ENCODE measurements at regions not wholly inside any gene's neighbourhood (a gene's known extent, or its start where the extent isn't known, plus 50 kb on each side); places are given as distances from the start of the nearest gene placed in this dataset.

DNA sequence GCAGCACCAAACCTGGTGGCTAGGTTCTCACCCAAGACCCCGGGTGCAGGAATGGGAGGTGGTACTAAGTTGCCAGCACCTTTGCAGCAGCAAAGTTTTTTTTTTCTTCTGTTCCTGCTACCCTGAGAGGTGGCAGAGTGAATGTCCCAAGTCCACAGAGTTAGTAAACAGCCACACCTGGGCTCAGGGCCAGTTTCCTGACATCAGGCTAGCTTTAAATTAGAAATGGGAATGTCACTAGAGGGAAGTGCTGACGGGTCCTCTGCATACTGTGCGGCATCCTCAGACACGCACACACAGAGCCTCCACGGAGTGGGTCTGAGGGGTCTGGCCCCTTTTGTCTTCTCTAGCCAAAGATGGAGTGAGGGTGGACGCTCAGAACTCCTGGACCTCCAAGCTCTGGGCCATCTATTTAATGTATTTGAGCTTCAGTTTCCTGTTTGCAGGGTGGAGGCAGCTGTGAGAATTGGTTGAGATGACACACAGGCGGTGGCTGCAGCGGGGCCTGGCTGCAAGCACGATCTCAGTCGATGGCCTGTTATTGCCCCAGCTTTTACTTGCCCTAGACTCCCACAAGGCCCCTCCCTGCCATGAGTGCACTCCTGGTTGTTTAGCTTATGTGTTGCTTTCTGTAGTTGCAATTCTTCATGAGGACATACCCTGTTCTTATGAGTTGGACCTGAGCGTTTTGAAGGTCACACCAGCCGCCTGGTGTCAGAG lies 751.4 kb upstream of the HS6ST1 start:
- Histone ChIP-seq H3K4me3 (ENCODE audit: extremely low read depth, insufficient read depth, low read length, poor library complexity, severe bottlenecking) (no peak overlapping the region), H3K9me3 (ENCODE audit: control insufficient read depth, low read length) (no peaks in the 10 kb centered on the region), H3K36me3 (ENCODE audit: control insufficient read depth, insufficient read depth, low read length) (no peaks in the 10 kb centered on the region), H3K27ac (ENCODE audit: low read depth, low read length, severe bottlenecking) (no peak overlapping the region), H3K4me1 (ENCODE audit: control insufficient read depth, insufficient read depth, low read length, poor library complexity, severe bottlenecking) (peaks cover 6% of the 10 kb centered on the region)
- WGBS, 2 experiments (ENCODE audit: insufficient coverage in 2 of 2): 93% methylated on average over 7 to 12 of the region's 12 CpGs

DNA sequence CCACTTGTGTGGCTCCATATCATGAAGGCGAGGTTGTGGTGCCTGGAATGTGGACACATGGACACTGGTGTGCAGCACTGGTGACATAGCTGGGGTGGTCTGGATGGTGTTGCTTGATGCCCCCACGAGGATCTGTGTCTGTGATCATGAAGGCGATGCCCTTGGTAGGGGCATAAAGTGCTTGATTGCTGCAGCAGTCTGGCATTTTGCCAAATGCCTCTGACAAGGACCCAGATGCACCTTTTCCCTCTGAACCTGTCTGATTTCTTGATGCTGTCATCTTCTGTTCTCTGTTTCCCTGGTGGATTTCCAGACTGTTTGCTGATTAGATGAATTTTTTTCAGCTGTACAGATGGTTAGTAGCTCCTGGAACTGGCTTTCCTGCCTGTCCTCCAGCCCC lies 752.0 kb upstream of the HS6ST1 start:
- no peak overlapping the region for H3K27ac ChIP-seq (ENCODE audit: low read depth, low read length, severe bottlenecking)
- peaks cover 6% of the 10 kb centered on the region for H3K4me1 ChIP-seq (ENCODE audit: control insufficient read depth, insufficient read depth, low read length, poor library complexity, severe bottlenecking)
- no peaks in the 10 kb centered on the region for H3K9me3 ChIP-seq (ENCODE audit: control insufficient read depth, low read length)
- H3K4me3 ChIP-seq (ENCODE audit: extremely low read depth, insufficient read depth, low read length, poor library complexity, severe bottlenecking): no peak overlapping the region
- H3K36me3 ChIP-seq (ENCODE audit: control insufficient read depth, insufficient read depth, low read length): no peaks in the 10 kb centered on the region
- WGBS, 2 experiments (ENCODE audit: insufficient coverage in 2 of 2): 88 to 96% methylated on average over 2 to 3 of the region's 3 CpGs

DNA sequence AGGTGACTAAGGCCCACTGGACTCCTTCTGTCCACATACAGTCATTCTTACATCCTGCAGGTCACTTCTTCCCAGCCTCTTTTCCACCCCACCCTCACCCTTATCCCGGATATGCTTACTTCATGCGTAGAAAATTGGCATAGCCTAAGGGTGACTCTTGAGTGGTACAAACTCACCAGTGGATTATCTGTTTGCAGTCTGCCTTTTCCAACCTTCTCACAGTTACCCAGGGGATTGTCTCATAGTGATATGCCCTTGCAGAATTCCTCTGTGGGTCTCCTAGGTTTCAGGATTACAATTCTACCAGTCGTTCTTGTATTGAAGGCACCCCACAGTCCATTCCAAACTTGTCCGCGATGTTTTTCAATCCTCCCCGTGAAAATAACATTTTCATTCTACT lies 752.9 kb upstream of the HS6ST1 start:
- 90 to 91% methylated on average over 4 to 5 of the region's 6 CpGs for WGBS, 2 experiments (ENCODE audit: insufficient coverage in 2 of 2)
- Histone ChIP-seq H3K4me3 (ENCODE audit: extremely low read depth, insufficient read depth, low read length, poor library complexity, severe bottlenecking) (no peak overlapping the region), H3K27ac (ENCODE audit: low read depth, low read length, severe bottlenecking) (no peak overlapping the region), H3K9me3 (ENCODE audit: control insufficient read depth, low read length) (no peaks in the 10 kb centered on the region), H3K36me3 (ENCODE audit: control insufficient read depth, insufficient read depth, low read length) (no peaks in the 10 kb centered on the region), H3K4me1 (ENCODE audit: control insufficient read depth, insufficient read depth, low read length, poor library complexity, severe bottlenecking) (peaks cover 6% of the 10 kb centered on the region)

DNA sequence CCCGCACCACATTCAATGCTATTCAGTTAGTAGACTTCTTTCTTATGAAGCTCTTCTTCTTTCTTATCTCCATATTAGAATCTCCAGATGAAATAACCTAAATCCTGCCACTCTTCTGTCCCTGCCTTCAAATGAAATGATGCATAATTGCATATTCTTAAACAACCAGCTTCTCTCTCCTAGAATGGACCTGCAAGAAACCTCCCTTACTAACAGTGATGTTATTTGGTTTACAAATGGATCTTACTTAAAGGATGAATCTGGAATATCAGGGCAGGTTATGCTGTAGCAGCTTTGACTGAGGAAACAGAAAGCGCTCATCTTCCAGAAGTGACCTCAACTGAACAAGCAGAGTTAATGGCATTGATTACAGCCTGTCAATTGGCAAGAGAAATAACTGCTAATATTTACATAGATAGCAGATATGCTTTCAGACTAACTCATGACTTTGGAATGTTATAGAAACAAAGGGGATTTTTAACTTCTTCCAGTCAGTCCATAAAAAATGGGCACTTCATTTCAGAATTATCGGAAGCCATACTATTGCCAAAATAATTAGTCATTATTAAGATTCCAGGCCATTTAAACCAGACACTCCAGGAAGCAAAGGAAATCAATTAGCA lies 755.7 kb upstream of the HS6ST1 start:
- H3K36me3 ChIP-seq (ENCODE audit: control insufficient read depth, insufficient read depth, low read length): no peaks in the 10 kb centered on the region
- no peaks in the 10 kb centered on the region for H3K9me3 ChIP-seq (ENCODE audit: control insufficient read depth, low read length)
- no peak overlapping the region for H3K4me3 ChIP-seq (ENCODE audit: extremely low read depth, insufficient read depth, low read length, poor library complexity, severe bottlenecking)
- H3K4me1 ChIP-seq (ENCODE audit: control insufficient read depth, insufficient read depth, low read length, poor library complexity, severe bottlenecking): peaks cover 6% of the 10 kb centered on the region
- no peak overlapping the region for H3K27ac ChIP-seq (ENCODE audit: low read depth, low read length, severe bottlenecking)
- WGBS, 2 experiments (ENCODE audit: insufficient coverage in 2 of 2): 91 to 92% methylated on average over 1 of the region's 3 CpGs

DNA sequence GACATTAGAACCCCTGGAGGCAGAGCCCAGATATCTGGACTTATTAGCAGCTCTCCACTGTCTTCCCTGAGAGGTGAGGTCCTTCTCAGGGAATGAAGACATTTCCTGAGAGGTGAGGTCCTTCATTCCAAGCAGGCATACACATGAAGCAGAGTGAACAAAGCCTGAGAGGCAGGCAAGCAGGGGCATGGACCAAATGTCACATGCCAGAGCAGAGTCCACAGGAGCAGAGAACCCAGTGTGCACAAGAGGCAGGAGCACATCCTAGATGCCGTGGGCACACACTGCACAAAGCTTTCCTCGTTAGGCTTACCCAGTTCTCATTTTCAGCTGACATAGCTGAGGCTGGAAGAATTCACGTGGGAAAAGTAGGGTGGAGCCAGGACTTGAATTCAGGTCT lies 759.9 kb upstream of the HS6ST1 start:
- Histone ChIP-seq H3K4me3 (ENCODE audit: extremely low read depth, insufficient read depth, low read length, poor library complexity, severe bottlenecking) (no peak overlapping the region), H3K27ac (ENCODE audit: low read depth, low read length, severe bottlenecking) (no peak overlapping the region), H3K9me3 (ENCODE audit: control insufficient read depth, low read length) (no peaks in the 10 kb centered on the region), H3K4me1 (ENCODE audit: control insufficient read depth, insufficient read depth, low read length, poor library complexity, severe bottlenecking) (peaks cover 6% of the 10 kb centered on the region), H3K36me3 (ENCODE audit: control insufficient read depth, insufficient read depth, low read length) (no peaks in the 10 kb centered on the region)
- WGBS, 2 experiments (ENCODE audit: insufficient coverage in 2 of 2): 94 to 95% methylated on average over 2 to 3 of the region's 3 CpGs

DNA sequence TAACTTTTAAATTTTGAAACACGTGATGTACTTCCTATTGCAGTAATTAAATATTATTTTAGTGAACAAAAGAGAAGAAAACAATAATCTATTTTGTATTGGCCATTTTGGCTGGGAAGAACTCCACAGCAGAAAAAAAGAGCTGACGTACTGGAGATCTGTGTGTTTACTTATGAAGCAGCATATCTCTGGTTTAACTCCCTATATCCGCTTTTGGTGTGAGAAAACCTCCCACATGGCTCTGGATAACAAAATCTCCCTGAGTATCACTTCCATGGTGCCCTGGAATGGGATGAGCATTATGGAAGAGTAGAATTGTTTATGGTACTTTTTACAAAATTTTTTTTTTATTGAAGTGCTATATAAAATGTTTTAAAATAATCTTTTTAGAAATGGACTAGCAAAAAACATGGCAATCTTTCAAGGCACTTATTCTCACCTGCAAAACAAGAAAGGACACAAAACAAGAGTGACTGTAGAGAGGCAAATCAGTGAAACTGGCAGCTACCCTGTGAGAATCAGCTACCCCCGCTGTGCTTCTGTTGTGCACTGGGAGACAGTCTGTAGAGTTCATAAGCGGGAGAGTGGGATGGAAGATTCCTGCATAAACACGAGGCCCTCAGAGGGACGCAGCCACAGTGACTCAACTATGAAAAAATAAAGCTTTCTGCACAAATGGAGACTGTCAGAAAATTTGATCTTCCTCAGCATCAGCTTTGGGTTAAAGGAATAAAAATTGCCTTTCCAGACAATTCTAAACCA lies 762.2 kb upstream of the HS6ST1 start:
- Histone ChIP-seq H3K4me1 (ENCODE audit: control insufficient read depth, insufficient read depth, low read length, poor library complexity, severe bottlenecking) (no peaks in the 10 kb centered on the region), H3K27ac (ENCODE audit: low read depth, low read length, severe bottlenecking) (no peak overlapping the region), H3K9me3 (ENCODE audit: control insufficient read depth, low read length) (no peaks in the 10 kb centered on the region), H3K4me3 (ENCODE audit: extremely low read depth, insufficient read depth, low read length, poor library complexity, severe bottlenecking) (no peak overlapping the region), H3K36me3 (ENCODE audit: control insufficient read depth, insufficient read depth, low read length) (no peaks in the 10 kb centered on the region)
- 54 to 68% methylated on average over 2 to 5 of the region's 7 CpGs for WGBS, 2 experiments (ENCODE audit: insufficient coverage in 2 of 2)

DNA sequence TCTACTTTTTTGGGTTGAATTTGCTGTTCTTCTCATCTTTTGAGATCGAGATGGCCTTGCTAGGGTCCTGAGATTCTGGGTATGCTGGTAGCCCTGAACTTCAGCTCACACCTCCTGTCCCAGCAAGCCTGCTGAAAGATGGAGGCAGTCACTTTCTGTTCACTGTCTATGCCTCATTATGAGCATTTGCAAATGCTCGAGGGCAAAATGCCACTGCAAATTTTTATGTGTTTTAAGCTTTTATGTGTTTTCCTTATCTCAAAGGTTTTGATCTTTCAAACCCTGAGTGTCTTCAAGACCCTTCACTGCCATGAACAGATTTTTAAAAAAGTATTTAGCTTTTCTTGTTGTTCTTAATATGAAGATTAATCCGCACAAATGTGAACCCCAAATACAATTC lies 766.7 kb upstream of the HS6ST1 start:
- no peak overlapping the region for H3K4me3 ChIP-seq (ENCODE audit: extremely low read depth, insufficient read depth, low read length, poor library complexity, severe bottlenecking)
- no peaks in the 10 kb centered on the region for H3K36me3 ChIP-seq (ENCODE audit: control insufficient read depth, insufficient read depth, low read length)
- no peak overlapping the region for H3K27ac ChIP-seq (ENCODE audit: low read depth, low read length, severe bottlenecking)
- H3K9me3 ChIP-seq (ENCODE audit: control insufficient read depth, low read length): no peaks in the 10 kb centered on the region
- WGBS, 2 experiments (ENCODE audit: insufficient coverage in 2 of 2): 100% methylated on average over 1 of the region's 3 CpGs
- H3K4me1 ChIP-seq (ENCODE audit: control insufficient read depth, insufficient read depth, low read length, poor library complexity, severe bottlenecking): no peaks in the 10 kb centered on the region

DNA sequence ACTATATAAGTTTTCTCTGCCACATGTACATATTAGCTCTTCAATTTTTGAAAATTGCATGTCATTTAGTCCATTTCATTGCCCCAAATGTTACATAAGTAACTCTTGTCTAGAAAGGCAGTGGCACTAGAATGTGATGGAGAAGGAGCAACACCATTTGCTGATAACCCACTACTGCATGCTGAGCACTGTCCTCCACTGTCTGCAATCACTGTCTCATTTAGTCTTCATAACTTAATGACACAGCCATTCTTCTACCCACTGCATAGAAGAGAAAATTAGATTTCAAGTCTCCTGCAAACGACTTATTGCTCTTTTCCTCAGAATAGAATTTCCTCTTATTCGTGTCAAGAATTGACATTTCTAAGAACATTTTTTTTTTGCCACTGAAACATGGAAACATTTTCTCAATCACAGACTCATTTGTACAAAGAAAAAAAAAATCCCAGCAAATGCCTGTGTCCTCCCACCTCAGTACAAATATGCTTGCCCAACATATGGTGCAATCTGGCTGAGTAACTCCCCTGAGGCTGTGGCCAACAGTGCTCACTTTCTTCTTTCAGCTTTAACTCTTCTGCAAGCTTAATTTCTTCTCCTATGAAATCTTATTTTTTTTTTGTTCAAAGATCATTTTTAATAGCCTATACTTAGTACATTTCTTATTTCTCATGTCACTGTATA lies 768.6 kb upstream of the HS6ST1 start:
- H3K27ac ChIP-seq (ENCODE audit: low read depth, low read length, severe bottlenecking): no peak overlapping the region
- no peaks in the 10 kb centered on the region for H3K4me1 ChIP-seq (ENCODE audit: control insufficient read depth, insufficient read depth, low read length, poor library complexity, severe bottlenecking)
- H3K9me3 ChIP-seq (ENCODE audit: control insufficient read depth, low read length): no peaks in the 10 kb centered on the region
- no peak overlapping the region for H3K4me3 ChIP-seq (ENCODE audit: extremely low read depth, insufficient read depth, low read length, poor library complexity, severe bottlenecking)
- WGBS, 2 experiments (ENCODE audit: insufficient coverage in 2 of 2): 86 to 88% methylated on average over 1 to 2 of the region's 2 CpGs
- no peaks in the 10 kb centered on the region for H3K36me3 ChIP-seq (ENCODE audit: control insufficient read depth, insufficient read depth, low read length)

DNA sequence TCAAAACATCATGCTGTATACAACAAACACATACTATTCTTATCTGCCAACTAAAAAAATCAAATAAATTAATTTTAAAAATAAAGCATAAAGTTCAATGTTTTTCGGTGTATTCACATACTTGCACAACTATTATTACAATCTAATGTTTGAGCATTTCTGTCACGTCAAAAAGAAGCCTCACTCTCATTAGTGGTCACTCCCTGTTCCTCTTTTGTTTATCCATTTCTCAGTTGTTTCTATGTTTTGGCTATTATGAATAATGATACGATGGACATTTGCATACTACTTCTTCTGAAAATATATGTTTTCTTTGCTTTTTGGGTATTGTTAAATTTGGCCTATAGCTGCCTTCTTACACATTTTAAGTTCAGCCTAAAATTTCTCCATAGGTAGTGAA lies 773.0 kb upstream of the HS6ST1 start:
- Histone ChIP-seq H3K36me3 (ENCODE audit: control insufficient read depth, insufficient read depth, low read length) (no peaks in the 10 kb centered on the region), H3K27ac (ENCODE audit: low read depth, low read length, severe bottlenecking) (no peak overlapping the region), H3K9me3 (ENCODE audit: control insufficient read depth, low read length) (no peaks in the 10 kb centered on the region), H3K4me1 (ENCODE audit: control insufficient read depth, insufficient read depth, low read length, poor library complexity, severe bottlenecking) (no peaks in the 10 kb centered on the region), H3K4me3 (ENCODE audit: extremely low read depth, insufficient read depth, low read length, poor library complexity, severe bottlenecking) (no peak overlapping the region)
- WGBS, 2 experiments (ENCODE audit: insufficient coverage in 2 of 2): 60% methylated on average over 1 of the region's 3 CpGs; no CpG with 5 or more reads in 1 of the 2 experiments

DNA sequence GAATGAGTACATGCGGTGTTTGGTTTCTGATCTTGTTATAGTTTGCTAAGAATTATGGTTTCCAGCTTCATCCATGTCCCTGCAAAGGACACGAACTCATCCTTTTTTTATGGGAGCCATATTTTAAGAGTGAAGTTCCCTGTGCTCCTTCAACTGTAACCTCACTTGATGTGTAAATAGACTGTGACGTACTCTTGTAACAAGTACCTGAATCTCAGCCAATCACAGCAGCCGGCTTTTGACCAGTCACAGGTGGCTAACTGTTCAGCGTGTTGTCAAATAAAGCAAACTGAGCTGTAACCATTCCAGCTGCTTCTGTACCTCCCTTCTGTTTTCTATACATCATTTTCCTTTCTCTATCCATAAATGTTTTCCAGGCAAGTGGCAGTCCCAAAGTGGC lies 774.3 kb upstream of the HS6ST1 start:
- WGBS, 2 experiments (ENCODE audit: insufficient coverage in 2 of 2): 86 to 93% methylated on average over 3 to 4 of the region's 5 CpGs
- H3K4me3 ChIP-seq (ENCODE audit: extremely low read depth, insufficient read depth, low read length, poor library complexity, severe bottlenecking): no peak overlapping the region
- no peaks in the 10 kb centered on the region for H3K4me1 ChIP-seq (ENCODE audit: control insufficient read depth, insufficient read depth, low read length, poor library complexity, severe bottlenecking)
- H3K27ac ChIP-seq (ENCODE audit: low read depth, low read length, severe bottlenecking): no peak overlapping the region
- no peaks in the 10 kb centered on the region for H3K9me3 ChIP-seq (ENCODE audit: control insufficient read depth, low read length)
- H3K36me3 ChIP-seq (ENCODE audit: control insufficient read depth, insufficient read depth, low read length): no peaks in the 10 kb centered on the region
